K562 (cell line): ENCODE measurements at regions not wholly inside any gene's neighbourhood (a gene's known extent, or its start where the extent isn't known, plus 50 kb on each side); places are given as distances from the start of the nearest gene placed in this dataset.
"Not testable (repeated sequence)": the region's sequence is repeated elsewhere in the genome, so short reads cannot be mapped to it uniquely, and the experiment has no call there.

ENCODE experiments used
- ATAC-seq: fragments of 200-7000 bp; cut with Tn5 transposase; 3 replicates; pipeline ENCODE4 v1.9.1; 2020; ENCODE audit warnings: moderate library complexity
- BruUV-seq: library from RNA; stranded (reverse); fragments of 400-500 nt; replicated peaks from 2 replicates; lab custom pipeline; 2021; lab: Mats Ljungman, UMichigan
- CTCF ChIA-PET: fragments of 300-600 bp; formaldehyde crosslinking; extraction: SDS; loops from one replicate; lab custom pipeline; 2021; ENCODE audit warnings: low intra/inter-chr PET ratio; lab: Yijun Ruan, JAX
- POLR2A ChIA-PET: fragments of 300-600, 350-650 bp; sonication (Branson Sonifier 250); formaldehyde crosslinking; extraction: SDS; loops from one replicate; lab custom pipeline; 2021; ENCODE audit warnings: antibody characterized with exemption, inconsistent platforms; lab: Yijun Ruan, JAX
- DNase-seq, 4 experiments: peaks; one replicate each; pipeline versions ENCODE4 v3.0.0 to v3.0.0-alpha.2; 2011 to 2018; ENCODE audit warnings: low spot score in 3 of 4, mixed read lengths in 3 of 4; ENCODE audit errors: extremely low read depth in 1 of 4
- FAIRE-seq: peaks from 2 replicates; lab custom pipeline; 2011; peaks lifted over from hg19 to GRCh38; lab: Jason Lieb, UNC
- H2AFZ ChIP-seq: 2 replicates; pipeline ENCODE4 v1.6.0; 2011; ENCODE audit warnings: low read depth, low read length, control low read depth, inconsistent platforms
- H3K27ac ChIP-seq: fragments of 200-600 bp; 3 replicates; pipeline ENCODE4 v1.8.0; 2011; ENCODE audit warnings: low read depth, mild to moderate bottlenecking, control low read depth, inconsistent platforms, low read length, moderate library complexity, mixed read lengths; ENCODE audit errors: extremely low read depth
- H3K27me3 ChIP-seq, 2 experiments: fragments of 300-600 bp in 1 of 2; 2 replicates in 1 of 2; 3 replicates in 1 of 2; pipeline versions ENCODE4 v1.6.0 to v1.8.0; 2011; ENCODE audit warnings: inconsistent platforms in 2 of 2, low read length in 2 of 2, mild to moderate bottlenecking in 1 of 2, mixed read lengths in 1 of 2, moderate library complexity in 1 of 2; ENCODE audit not compliant: control insufficient read depth in 2 of 2, insufficient read depth in 2 of 2
- H3K36me3 ChIP-seq: fragments of 300-600 bp; 3 replicates; pipeline ENCODE4 v1.8.0; 2011; ENCODE audit warnings: mild to moderate bottlenecking, low read length, inconsistent platforms; ENCODE audit not compliant: control insufficient read depth, insufficient read depth
- H3K4me1 ChIP-seq, 2 experiments: fragments of 200-600 bp in 1 of 2; replicated peaks in 1 of 2; 2 replicates in 1 of 2; 3 replicates in 1 of 2; pipeline versions ENCODE4 v1.5.1 to v1.8.0; 2011; ENCODE audit warnings: inconsistent platforms in 2 of 2, low read length in 2 of 2, mild to moderate bottlenecking in 1 of 2, mixed read lengths in 1 of 2, moderate library complexity in 1 of 2; ENCODE audit not compliant: control insufficient read depth in 2 of 2, insufficient read depth in 2 of 2
- H3K4me2 ChIP-seq: 2 replicates; pipeline ENCODE4 v1.6.1; 2011; ENCODE audit warnings: low read length, control low read depth, inconsistent platforms, mixed read lengths; ENCODE audit not compliant: insufficient read depth
- H3K4me3 ChIP-seq: fragments of 200-600 bp; sonication (generic), shearing (Covaris generic); 2 replicates; pipeline ENCODE4 v1.5.1; 2016; ENCODE audit warnings: control low read depth, inconsistent platforms
- H3K79me2 ChIP-seq: fragments of 200-600 bp; 3 replicates; pipeline ENCODE4 v1.8.0; 2011; ENCODE audit warnings: low read length, inconsistent platforms; ENCODE audit not compliant: control insufficient read depth, insufficient read depth
- H3K9ac ChIP-seq, 2 experiments: 2 replicates each; pipeline versions ENCODE4 v1.6.0 to v1.6.1; 2011; ENCODE audit warnings: low read depth in 2 of 2, low read length in 2 of 2, control low read depth in 1 of 2, inconsistent platforms in 1 of 2, mild to moderate bottlenecking in 1 of 2, mixed read lengths in 1 of 2; ENCODE audit not compliant: insufficient read depth in 1 of 2
- H3K9me1 ChIP-seq: one replicate; pipeline ENCODE4 v1.6.0; 2011; ENCODE audit warnings: inconsistent platforms, mild to moderate bottlenecking, low read length, moderate library complexity; ENCODE audit not compliant: control insufficient read depth, insufficient read depth
- H3K9me3 ChIP-seq: replicated peaks from 2 replicates; pipeline ENCODE4 v1.5.1; 2011; ENCODE audit warnings: low read depth, low read length, inconsistent platforms; ENCODE audit not compliant: control insufficient read depth, insufficient read depth
- H4K20me1 ChIP-seq: replicated peaks from 2 replicates; pipeline ENCODE4 v1.6.1; 2011; ENCODE audit warnings: low read length, inconsistent platforms, mixed read lengths; ENCODE audit not compliant: control insufficient read depth, insufficient read depth
- NR1H2 ChIP-seq: sonication (generic); formaldehyde crosslinking; IDR thresholded peaks from 2 replicates; pipeline ENCODE4 v1.4.0; 2020; ENCODE audit warnings: mild to moderate bottlenecking, missing genetic modification reagents
- NUFIP1 ChIP-seq: fragments of 450-650 bp; IDR thresholded peaks from 2 replicates; pipeline ENCODE4 v1.6.1; 2018; ENCODE audit not compliant: partially characterized antibody
- PCBP2 ChIP-seq: fragments of 200-400 bp; formaldehyde crosslinking; IDR thresholded peaks from 2 replicates; pipeline ENCODE4 v1.6.1; 2018; ENCODE audit warnings: low read length, low read depth, mild to moderate bottlenecking, moderate library complexity; ENCODE audit not compliant: poor library complexity, severe bottlenecking
- SMARCA4 ChIP-seq: fragments of 450-650 bp; IDR thresholded peaks from 2 replicates; pipeline ENCODE4 v1.6.1; 2016
- ZNF280A ChIP-seq: fragments of 450-650 bp; IDR thresholded peaks from 2 replicates; pipeline ENCODE4 v1.6.1; 2018; ENCODE audit warnings: mild to moderate bottlenecking, low read depth; ENCODE audit not compliant: partially characterized antibody
- WGBS: fragments of 100-300 bp; shearing (Covaris generic); methylation state at CpG from one replicate; pipeline ENCODE4 v1.1.6; 2016; ENCODE audit warnings: low coverage, mixed read lengths; ENCODE audit not compliant: insufficient coverage; ENCODE audit errors: missing lambda C conversion rate; 5-methylcytosine and 5-hydroxymethylcytosine counted together
- in situ Hi-C: fragments of 300-500 bp; cut with MboI; formaldehyde crosslinking; loops from 4 replicates; pipeline ENCODE4 v1.15.0; 2018; ENCODE audit warnings: inconsistent platforms, mixed read lengths
- intact Hi-C: fragments of 100-400 bp; cut with micrococcal nuclease; formaldehyde crosslinking; loops from 2 replicates; pipeline ENCODE4 v1.14.2; 2022

- no peaks in the 10 kb centered on the region for H3K79me2 ChIP-seq
- H3K36me3 ChIP-seq, result no peaks in the 10 kb centered on the region
- H3K4me2 ChIP-seq, result no peak overlapping the region
- FAIRE-seq, result no peak
- no peaks in the 10 kb centered on the region for H4K20me1 ChIP-seq
- no peak for ATAC-seq
- no peak overlapping the region for H3K27ac ChIP-seq
- H2AFZ ChIP-seq, result no peak overlapping the region
- no peaks in the 10 kb centered on the region for H3K9me3 ChIP-seq
- H3K9ac ChIP-seq, result no peak overlapping the region
- H3K4me1 ChIP-seq, result no peaks in the 10 kb centered on the region
- no peak for DNase-seq
- BruUV-seq, result no TSS peak
- H3K4me3 ChIP-seq, result no peak overlapping the region
- POLR2A ChIA-PET, result no interaction called here
- CTCF ChIA-PET, result no interaction called here
- no peaks in the 10 kb centered on the region for H3K9me1 ChIP-seq
- 0% methylated on average over 6 of the region's 6 CpGs for WGBS
- intact Hi-C loops (no loop called here), in situ Hi-C loops (no loop called here)
- no peak for TF ChIP-seq NR1H2 (CRISPR knock-in tag)
- TF ChIP-seq ZNF280A, result no peak
- no peak for TF ChIP-seq SMARCA4
- TF ChIP-seq PCBP2, result no peak
- TF ChIP-seq NUFIP1, result no peak
- H3K27me3 ChIP-seq, result peaks cover 3 to 13% of the 10 kb centered on the region in 2 experiments; a peak in 4 of 5 replicates
Measured at GRCh38 chr19:13633109-13633508, 126.8 kb upstream of the CACNA1A start.

DNA sequence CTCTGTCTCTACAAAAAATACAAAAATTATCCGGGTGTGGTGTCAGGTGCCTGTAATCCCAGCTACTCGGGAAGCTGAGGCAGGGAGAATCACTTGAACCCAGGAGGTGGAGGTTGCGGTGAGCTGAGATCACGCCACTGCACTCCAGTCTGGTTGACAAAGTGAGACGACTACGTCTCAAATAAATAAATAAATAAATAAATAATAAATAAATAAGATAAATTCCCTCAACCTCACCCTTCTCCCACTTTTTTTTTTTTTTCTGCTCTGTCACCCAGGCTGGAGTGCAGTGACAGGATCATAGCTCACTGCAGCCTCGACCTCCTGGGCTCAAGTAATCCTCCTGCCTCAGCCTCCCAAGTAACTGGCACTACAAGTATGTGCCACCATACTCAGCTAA, 125.9 kb upstream of the CACNA1A start:
- WGBS, result 3% methylated on average over 7 of the region's 7 CpGs
- H3K27me3 ChIP-seq, result peaks cover 3 to 17% of the 10 kb centered on the region in 2 experiments; a peak in 4 of 5 replicates
- POLR2A ChIA-PET, H3K4me3 ChIP-seq, CTCF ChIA-PET, BruUV-seq, FAIRE-seq, DNase-seq, H2AFZ ChIP-seq, ATAC-seq, H3K79me2 ChIP-seq, H3K9me1 ChIP-seq, H3K4me1 ChIP-seq, H3K9ac ChIP-seq, H3K4me2 ChIP-seq, H3K36me3 ChIP-seq, H3K27ac ChIP-seq, H4K20me1 ChIP-seq, intact Hi-C loops, in situ Hi-C loops, H3K9me3 ChIP-seq: not testable (repeated sequence)
